Ovary (tissue), 7 donors: ENCODE measurements at regions not wholly inside any gene's neighbourhood (a gene's known extent, or its start where the extent isn't known, plus 50 kb on each side); places are given as distances from the start of the nearest gene placed in this dataset.
"Not testable (repeated sequence)": the region's sequence is repeated elsewhere in the genome, so short reads cannot be mapped to it uniquely, and the experiment has no call there.

Experiments used
- DNase-seq, 5 donors: peaks; one replicate each; pipeline ENCODE4 v3.0.0-alpha.2; 2019 to 2020
- H3K27ac ChIP-seq, 2 donors: fragments of 200-600 bp; one replicate each; pipeline versions ENCODE4 v1.5.1 to v1.8.0; 2019 to 2022
- H3K27me3 ChIP-seq: fragments of 200-600 bp; one replicate; pipeline ENCODE4 v1.8.0; 2022
- H3K36me3 ChIP-seq: fragments of 200-600 bp; sonication (generic); one replicate; pipeline ENCODE4 v1.5.1; 2019
- H3K4me1 ChIP-seq: one replicate; pipeline ENCODE4 v1.8.1; 2013; ENCODE audit warnings: mild to moderate bottlenecking, moderate library complexity; ENCODE audit not compliant: insufficient read depth
- H3K4me3 ChIP-seq: fragments of 200-600 bp; sonication (generic); one replicate; pipeline ENCODE4 v1.5.1; 2017
- H3K9me3 ChIP-seq, 2 donors: fragments of 200-600 bp in 1 of 2; sonication (generic) in 1 of 2; one replicate each; pipeline versions ENCODE4 v1.5.1 to v1.8.1; 2013 to 2019; ENCODE audit warnings: mild to moderate bottlenecking in 1 of 2, moderate library complexity in 1 of 2
- CTCF ChIP-seq, 3 donors: fragments of 450-650 bp in 2 of 3; fragments of 200-600 bp in 1 of 3; IDR thresholded peaks; one replicate each; pipeline versions ENCODE4 v1.5.1 to v1.8.0; 2016 to 2022; ENCODE audit warnings: antibody characterized with exemption in 3 of 3, mild to moderate bottlenecking in 1 of 3
- EP300 ChIP-seq: sonication (generic); formaldehyde crosslinking; IDR thresholded peaks from one replicate; pipeline ENCODE4 v1.6.1; 2017; ENCODE audit warnings: antibody characterized with exemption
- POLR2A ChIP-seq: fragments of 450-650 bp; IDR thresholded peaks from one replicate; pipeline ENCODE4 v1.6.1; 2017; ENCODE audit warnings: antibody characterized with exemption, mild to moderate bottlenecking, moderate library complexity
- whole genome bisulfite sequencing, 3 donors: extraction: QIAGEN DNeasy Blood & Tissue Kit in 1 of 3; methylation state at CpG; one replicate each; pipeline versions ENCODE4 v1.1.5 to v1.1.7; 2013 to 2017; 5-methylcytosine and 5-hydroxymethylcytosine counted together
- intact Hi-C, 4 donors: fragments of 100-400 bp; cut with DNase I; formaldehyde crosslinking; loops; one replicate each; pipeline versions ENCODE4 v1.11.0 to v1.15.1; 2022 to 2023
- donor health status: DM: no; HTN: no; CAD: no; lungs with moderate emphysema.
- donor health status: DM: no; HTN: no; CAD: no.
- donor health status: Bipolar disorder and iron deficiency.
- donor health status: DM: no; HTN: no; CAD: no.
- donor health status: DM: yes; HTN: yes; CAD: no.

GRCh38 chr4:92014067-92014466, 289.7 kb upstream of the GRID2 start:
- intact Hi-C loops = no loop called here
- Histone ChIP-seq H3K4me1 (no peaks in the 10 kb centered on the region), H3K27ac (no peak overlapping the region), H3K9me3 (no peaks in the 10 kb centered on the region), H3K36me3 (no peaks in the 10 kb centered on the region), H3K27me3 (no peaks in the 10 kb centered on the region), H3K4me3 (no peak overlapping the region)
- TF ChIP-seq EP300 (no peak), POLR2A (no peak), CTCF (IDR thresholded peaks at IDR 0.05) (no peak)
- 68 to 78% (median 75%) methylated on average over 3 of the region's 3 CpGs for WGBS, 3 donors
- no peak for DNase-seq

GRCh38 chr4:92021203-92021602, 282.6 kb upstream of the GRID2 start:
- Histone ChIP-seq H3K36me3 (no peaks in the 10 kb centered on the region), H3K27ac (no peak overlapping the region), H3K9me3 (no peaks in the 10 kb centered on the region), H3K27me3 (no peaks in the 10 kb centered on the region), H3K4me1 (no peaks in the 10 kb centered on the region), H3K4me3 (no peak overlapping the region)
- intact Hi-C loops = no loop called here
- TF ChIP-seq EP300 (no peak), POLR2A (no peak), CTCF (IDR thresholded peaks at IDR 0.05) (no peak)
- no peak for DNase-seq
- WGBS, 3 donors = 88 to 90% (median 89%) methylated on average over 1 of the region's 1 CpG

GRCh38 chr4:92021788-92022187, 282.0 kb upstream of the GRID2 start:
- Histone ChIP-seq H3K9me3 (no peaks in the 10 kb centered on the region), H3K4me1 (no peaks in the 10 kb centered on the region), H3K27ac (no peak overlapping the region), H3K4me3 (no peak overlapping the region), H3K36me3 (no peaks in the 10 kb centered on the region), H3K27me3 (no peaks in the 10 kb centered on the region)
- TF ChIP-seq EP300 = no peak
- TF ChIP-seq CTCF (IDR thresholded peaks at IDR 0.05) = no peak
- TF ChIP-seq POLR2A = no peak
- intact Hi-C loops = no loop called here
- no peak for DNase-seq
- 75 to 85% (median 80%) methylated on average over 2 of the region's 2 CpGs for WGBS, 3 donors

DNA sequence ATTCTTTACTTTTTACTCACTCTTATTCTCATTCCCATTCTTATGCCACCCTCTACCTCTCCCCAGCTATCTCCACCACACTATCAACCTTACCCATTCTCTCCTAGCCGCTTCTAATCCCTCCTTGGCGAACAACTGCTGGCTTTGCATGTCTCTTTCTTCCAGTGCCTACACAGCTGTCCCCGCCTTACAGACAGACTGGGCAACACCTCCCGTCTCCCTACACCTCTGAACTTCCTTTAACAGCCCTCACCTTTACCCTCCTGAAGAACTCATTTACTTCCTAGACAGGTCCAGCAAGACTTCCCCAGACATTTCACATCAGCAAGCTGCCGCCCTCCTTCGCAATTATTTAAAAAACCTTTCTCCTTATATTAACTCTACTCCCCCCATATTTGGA, 274.9 kb upstream of the GRID2 start:
- DNase-seq, H3K36me3 ChIP-seq, H3K9me3 ChIP-seq, H3K4me3 ChIP-seq, intact Hi-C loops, H3K27me3 ChIP-seq, H3K27ac ChIP-seq, H3K4me1 ChIP-seq: not testable (repeated sequence)
- 84 to 93% (median 93%) methylated on average over 6 of the region's 6 CpGs for WGBS, 3 donors

- no peaks in the 10 kb centered on the region for H3K9me3 ChIP-seq
- WGBS, 3 donors = 57 to 62% (median 59%) methylated on average over 2 of the region's 2 CpGs
- no peak for DNase-seq
- H3K27ac ChIP-seq = no peak overlapping the region
- H3K4me3 ChIP-seq = no peak overlapping the region
- intact Hi-C loops = no loop called here
- H3K36me3 ChIP-seq = no peaks in the 10 kb centered on the region
- H3K4me1 ChIP-seq = no peaks in the 10 kb centered on the region
- TF ChIP-seq EP300 (no peak), CTCF (IDR thresholded peaks at IDR 0.05) (no peak), POLR2A (no peak)
- H3K27me3 ChIP-seq = no peaks in the 10 kb centered on the region
Observed at GRCh38 chr4:92031825-92032224, 271.9 kb upstream of the GRID2 start.
